Activated B cell treated with CpG ODN at 0.5 μM for 24 hours (primary cell): ENCODE measurements at regions not wholly inside any gene's neighbourhood (a gene's known extent, or its start where the extent isn't known, plus 50 kb on each side); places are given as distances from the start of the nearest gene placed in this dataset.
A peak's percentile ranks its signal among the peaks of the same experiment; 100 is the strongest.

Experiments used
- ATAC-seq: fragments of 200-7000 bp; cut with Tn5 transposase; one replicate; pipeline ENCODE4 v1.10.0; 2021; ENCODE audit warnings: low read depth, mild to moderate bottlenecking, moderate library complexity
- CTCF ChIA-PET: fragments of 350-600 bp; sonication (Branson Sonifier 250); formaldehyde crosslinking; loops from one replicate; lab custom pipeline; 2021; ENCODE audit warnings: antibody characterized with exemption; lab: Charles Lee
- POLR2A ChIA-PET: fragments of 350-600 bp; sonication (Branson Sonifier 250); formaldehyde crosslinking; loops from one replicate; lab custom pipeline; 2021; ENCODE audit warnings: antibody characterized with exemption; lab: Charles Lee
- DNase-seq: peaks from one replicate; pipeline ENCODE4 v3.0.0; 2022
- H3K27ac Mint-ChIP-seq: one replicate; pipeline ENCODE4 v1.8.0; 2020; ENCODE audit warnings: mixed read lengths
- H3K27me3 Mint-ChIP-seq: one replicate; pipeline ENCODE4 v1.8.0; 2021; ENCODE audit warnings: mixed read lengths
- H3K36me3 Mint-ChIP-seq: one replicate; pipeline ENCODE4 v1.8.0; 2021; ENCODE audit warnings: low read depth, mixed read lengths
- H3K4me1 Mint-ChIP-seq: one replicate; pipeline ENCODE4 v1.8.0; 2021; ENCODE audit warnings: mixed read lengths
- H3K4me3 Mint-ChIP-seq: one replicate; pipeline ENCODE4 v1.8.0; 2020; ENCODE audit warnings: mild to moderate bottlenecking, mixed read lengths
- H3K9me3 Mint-ChIP-seq: one replicate; pipeline ENCODE4 v1.8.0; 2020; ENCODE audit warnings: mixed read lengths
- intact Hi-C: fragments of 100-400 bp; cut with micrococcal nuclease; formaldehyde crosslinking; loops from one replicate; pipeline ENCODE4 v1.15.1; 2024
- TF ChIP-seq, protein P1 (sequence below): fragments of 200-600 bp; IDR thresholded peaks from one replicate; pipeline ENCODE4 v1.8.0; 2022; ENCODE audit warnings: antibody characterized with exemption, mild to moderate bottlenecking

DNA sequence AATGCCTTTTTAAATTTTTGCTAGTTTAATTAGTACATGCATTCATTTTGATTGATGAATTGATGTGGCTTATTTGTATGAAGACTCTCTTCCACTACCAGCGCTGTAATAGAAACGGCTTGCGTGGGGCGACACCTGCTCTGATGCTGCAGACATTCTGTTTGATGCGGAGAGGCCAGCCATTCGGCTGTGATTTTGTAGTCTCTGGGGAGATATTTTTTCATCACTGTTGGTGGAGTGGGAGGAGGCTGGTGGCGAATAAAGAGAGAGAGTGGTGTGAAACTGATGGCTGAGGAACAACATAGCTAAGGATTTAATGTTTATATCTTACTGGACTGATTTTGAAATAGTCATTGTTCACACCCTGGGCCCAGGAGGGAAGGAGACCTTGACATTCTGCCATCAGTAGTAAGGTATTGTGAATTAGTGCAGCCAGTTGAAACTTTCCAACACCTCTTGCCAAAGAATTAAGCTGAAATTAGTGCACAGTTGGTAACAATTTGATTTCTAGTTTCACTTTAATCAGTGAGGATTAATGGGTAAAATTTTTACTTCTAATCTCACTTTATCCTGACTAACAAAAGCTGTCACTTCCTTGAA, 224.1 kb downstream of the MTX2 start:
- TF ChIP-seq, protein P1, sequence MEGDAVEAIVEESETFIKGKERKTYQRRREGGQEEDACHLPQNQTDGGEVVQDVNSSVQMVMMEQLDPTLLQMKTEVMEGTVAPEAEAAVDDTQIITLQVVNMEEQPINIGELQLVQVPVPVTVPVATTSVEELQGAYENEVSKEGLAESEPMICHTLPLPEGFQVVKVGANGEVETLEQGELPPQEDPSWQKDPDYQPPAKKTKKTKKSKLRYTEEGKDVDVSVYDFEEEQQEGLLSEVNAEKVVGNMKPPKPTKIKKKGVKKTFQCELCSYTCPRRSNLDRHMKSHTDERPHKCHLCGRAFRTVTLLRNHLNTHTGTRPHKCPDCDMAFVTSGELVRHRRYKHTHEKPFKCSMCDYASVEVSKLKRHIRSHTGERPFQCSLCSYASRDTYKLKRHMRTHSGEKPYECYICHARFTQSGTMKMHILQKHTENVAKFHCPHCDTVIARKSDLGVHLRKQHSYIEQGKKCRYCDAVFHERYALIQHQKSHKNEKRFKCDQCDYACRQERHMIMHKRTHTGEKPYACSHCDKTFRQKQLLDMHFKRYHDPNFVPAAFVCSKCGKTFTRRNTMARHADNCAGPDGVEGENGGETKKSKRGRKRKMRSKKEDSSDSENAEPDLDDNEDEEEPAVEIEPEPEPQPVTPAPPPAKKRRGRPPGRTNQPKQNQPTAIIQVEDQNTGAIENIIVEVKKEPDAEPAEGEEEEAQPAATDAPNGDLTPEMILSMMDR: no peak
- Mint-ChIP-seq H3K36me3 (no peaks in the 10 kb centered on the region), H3K4me1 (peaks cover 44% of the 10 kb centered on the region), H3K9me3 (no peaks in the 10 kb centered on the region), H3K27ac (peak overlapping the region; percentile 59), H3K27me3 (peaks cover 5% of the 10 kb centered on the region), H3K4me3 (peak overlapping the region; percentile 35)
- peak; percentile 66 for ATAC-seq
- intact Hi-C loops: loop anchor here (2.0 kb wide), 1 partner anchor 61 kb away; no protein-coding TSS in a partner anchor
- no peak for DNase-seq
- ChIA-PET CTCF (no interaction called here), POLR2A (no interaction called here)

- Mint-ChIP-seq H3K36me3 (no peaks in the 10 kb centered on the region), H3K27ac (peak overlapping the region; percentile 69), H3K27me3 (peaks cover 1% of the 10 kb centered on the region), H3K9me3 (no peaks in the 10 kb centered on the region), H3K4me3 (no peak overlapping the region), H3K4me1 (peaks cover 44% of the 10 kb centered on the region)
- POLR2A ChIA-PET: no interaction called here
- intact Hi-C loops: loop anchor here (2.0 kb wide), 1 partner anchor 61 kb away; no protein-coding TSS in a partner anchor
- DNase-seq (no peak), ATAC-seq (no peak)
- TF ChIP-seq, protein P1: no peak
- CTCF ChIA-PET: no interaction called here
Measured at GRCh38 chr2:176493909-176494308, 224.7 kb downstream of the MTX2 start.

GRCh38 chr2:176494949-176495353, 225.7 kb downstream of the MTX2 start:
- H3K4me3 Mint-ChIP-seq: no peak overlapping the region
- TF ChIP-seq, protein P1: no peak
- H3K27ac Mint-ChIP-seq: no peak overlapping the region
- no peak for ATAC-seq
- H3K27me3 Mint-ChIP-seq: peaks cover 8% of the 10 kb centered on the region
- peaks cover 44% of the 10 kb centered on the region for H3K4me1 Mint-ChIP-seq
- no peak for DNase-seq
- no peaks in the 10 kb centered on the region for H3K9me3 Mint-ChIP-seq
- ChIA-PET CTCF (interaction anchor here (2.0 kb wide), 1 partner anchor 59 kb away, joined by 5 read pairs; no protein-coding TSS in a partner anchor), POLR2A (no interaction called here)
- no peaks in the 10 kb centered on the region for H3K36me3 Mint-ChIP-seq
- intact Hi-C loops: no loop called here

DNA sequence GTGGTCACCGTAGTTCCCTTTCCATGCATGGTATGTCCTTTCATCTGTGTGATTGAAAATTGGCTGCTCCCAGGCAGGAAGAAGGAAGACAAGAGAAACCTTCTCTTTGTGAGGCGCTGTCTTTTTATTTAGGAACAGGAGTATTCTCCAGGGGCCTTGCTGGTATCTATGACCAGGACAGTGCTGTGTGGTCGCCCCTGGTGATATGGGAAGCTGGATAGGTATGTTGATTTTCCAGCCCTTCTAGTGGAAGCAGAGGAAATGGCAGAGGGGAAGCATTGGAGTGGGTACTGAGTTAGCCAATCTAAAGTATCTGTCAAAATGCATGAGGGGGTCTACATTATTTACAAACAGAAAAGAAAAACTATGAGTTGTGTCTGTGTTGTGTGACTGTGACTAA, 226.6 kb downstream of the MTX2 start:
- Mint-ChIP-seq H3K9me3 (no peaks in the 10 kb centered on the region), H3K4me1 (peaks cover 42% of the 10 kb centered on the region), H3K4me3 (no peak overlapping the region), H3K27ac (no peak overlapping the region), H3K36me3 (no peaks in the 10 kb centered on the region), H3K27me3 (peaks cover 8% of the 10 kb centered on the region)
- DNase-seq (no peak), ATAC-seq (no peak)
- intact Hi-C loops: no loop called here
- CTCF ChIA-PET: interaction anchor here (2.0 kb wide), 1 partner anchor 58 kb away, joined by 5 read pairs; no protein-coding TSS in a partner anchor
- POLR2A ChIA-PET: no interaction called here
- TF ChIP-seq, protein P1: no peak

GRCh38 chr2:176496761-176497160, 227.5 kb downstream of the MTX2 start:
- Mint-ChIP-seq H3K9me3 (no peaks in the 10 kb centered on the region), H3K27me3 (peaks cover 17% of the 10 kb centered on the region), H3K4me1 (peaks cover 33% of the 10 kb centered on the region), H3K4me3 (no peak overlapping the region), H3K27ac (no peak overlapping the region), H3K36me3 (no peaks in the 10 kb centered on the region)
- ChIA-PET CTCF (no interaction called here), POLR2A (no interaction called here)
- intact Hi-C loops: no loop called here
- TF ChIP-seq, protein P1: no peak
- ATAC-seq (no peak), DNase-seq (no peak)
